RKO (cell line): ENCODE measurements at regions not wholly inside any gene's neighbourhood (a gene's known extent, or its start where the extent isn't known, plus 50 kb on each side); places are given as distances from the start of the nearest gene placed in this dataset.

Source experiments
- DNase-seq: peaks from one replicate; pipeline ENCODE4 v3.0.0-alpha.2; 2016; ENCODE audit warnings: low spot score

DNA sequence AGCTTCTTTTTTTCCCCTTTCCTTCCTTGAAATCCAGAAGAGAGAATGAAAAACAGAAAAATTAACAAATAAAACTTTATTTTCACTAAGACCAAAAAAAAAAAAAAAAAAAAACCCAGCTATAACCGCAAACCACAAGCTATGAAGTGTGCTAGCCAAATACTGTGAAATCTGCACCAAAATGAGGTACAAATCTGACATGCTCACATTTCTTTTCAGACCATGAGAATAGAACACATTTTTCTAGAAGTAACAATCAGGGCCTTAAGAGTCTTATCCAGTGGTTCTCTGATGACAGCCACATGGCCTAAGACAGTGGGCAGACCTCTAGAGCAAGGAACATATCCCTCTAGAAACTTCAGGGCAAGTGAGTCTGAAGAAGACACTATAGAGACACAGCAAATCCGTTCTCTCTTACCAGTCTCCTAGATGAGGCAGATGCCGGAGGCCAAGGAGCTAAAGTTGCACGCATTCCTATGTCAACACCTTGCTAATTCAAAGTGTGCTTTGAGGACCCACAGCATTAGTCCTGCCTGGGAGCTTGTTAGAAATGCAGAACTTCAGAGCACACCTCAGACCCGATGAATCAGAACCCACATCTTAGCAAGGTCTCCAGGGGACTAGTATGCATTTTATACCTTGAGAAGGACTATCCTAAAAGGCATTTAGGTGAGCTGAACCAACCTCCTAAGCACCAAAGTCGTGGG is 317.1 kb downstream of the MYCN start:
- no peak for DNase-seq

DNA sequence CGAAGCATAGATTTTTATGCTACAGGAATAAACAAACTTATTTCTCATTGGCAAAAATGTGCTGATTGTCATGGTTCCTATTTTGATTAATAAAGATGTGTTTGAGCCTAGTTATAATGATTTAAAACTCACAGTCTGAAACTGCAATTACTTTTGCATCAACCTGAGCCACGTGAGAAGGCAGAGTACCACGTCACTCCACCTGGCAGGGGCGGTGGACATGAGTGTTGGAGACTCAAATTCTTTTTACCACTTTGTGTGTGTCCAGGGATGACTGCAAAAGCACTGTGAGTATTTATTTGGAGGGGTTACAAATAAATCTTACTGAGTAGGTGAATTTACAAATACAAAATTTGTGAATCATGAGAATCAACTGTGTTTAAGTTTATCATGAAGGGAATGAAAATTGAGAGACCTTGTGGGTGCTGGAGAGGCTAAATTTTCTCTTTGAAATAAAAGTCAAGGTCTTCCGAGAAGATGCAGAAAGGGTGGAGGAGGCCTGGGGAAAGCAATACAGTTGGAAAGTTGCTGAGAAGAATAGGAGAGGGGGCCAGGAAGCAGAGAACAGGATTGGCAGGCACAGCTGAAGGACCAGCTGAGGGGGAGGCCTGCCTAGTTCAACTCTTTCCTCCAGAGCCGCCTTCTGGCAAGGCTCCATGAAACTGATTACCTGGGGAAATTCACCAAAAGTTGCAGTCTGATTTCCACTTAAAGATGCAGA is 316.4 kb downstream of the MYCN start:
- DNase-seq, result no peak

DNA sequence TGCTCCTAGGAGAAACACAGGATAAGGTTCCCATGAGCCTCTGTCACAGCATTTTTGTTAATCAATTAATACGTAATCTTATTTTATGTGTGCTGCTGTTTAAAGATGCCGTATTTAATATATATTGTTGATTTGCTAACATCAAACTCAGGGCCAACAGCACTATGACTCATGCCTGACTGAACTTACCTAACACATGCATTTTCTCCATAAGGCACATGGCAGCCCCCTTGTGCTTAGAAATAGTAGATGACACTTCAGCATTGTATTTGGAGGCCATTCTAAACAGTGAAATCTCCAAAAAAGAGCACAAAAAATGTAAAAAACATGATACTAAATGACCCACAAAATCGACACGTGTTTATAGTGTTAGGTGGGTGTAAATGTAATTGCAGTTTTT is 314.8 kb downstream of the MYCN start:
- DNase-seq, result no peak

DNA sequence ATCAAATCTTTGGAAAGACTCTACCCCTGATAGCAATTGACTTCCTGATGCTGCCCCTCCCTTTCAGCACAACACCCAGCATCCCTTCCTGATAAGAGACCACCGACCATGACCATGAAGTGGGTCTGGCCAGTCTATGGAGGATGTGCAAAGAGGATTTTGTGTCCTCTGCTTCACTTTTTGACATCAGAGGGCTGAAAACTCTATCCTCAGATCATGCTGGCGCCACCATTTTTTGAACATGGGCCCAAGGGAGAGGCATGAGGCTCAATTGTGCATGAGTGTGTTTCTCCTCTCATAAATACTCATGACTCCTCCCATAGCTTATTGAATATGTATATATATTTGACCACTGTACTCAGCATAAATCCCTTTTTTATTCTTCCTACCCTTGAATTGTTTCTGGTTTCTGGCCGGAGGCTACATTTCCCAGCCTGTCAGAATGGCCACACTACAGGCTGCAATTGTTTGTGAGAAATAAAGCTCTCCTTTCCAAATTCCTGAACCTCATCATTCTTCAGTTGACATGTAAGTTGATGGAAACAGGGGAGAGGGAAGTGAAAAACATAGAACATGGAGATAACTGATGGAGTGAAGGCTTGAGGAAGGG is 314.1 kb downstream of the MYCN start:
- DNase-seq, result no peak

DNA sequence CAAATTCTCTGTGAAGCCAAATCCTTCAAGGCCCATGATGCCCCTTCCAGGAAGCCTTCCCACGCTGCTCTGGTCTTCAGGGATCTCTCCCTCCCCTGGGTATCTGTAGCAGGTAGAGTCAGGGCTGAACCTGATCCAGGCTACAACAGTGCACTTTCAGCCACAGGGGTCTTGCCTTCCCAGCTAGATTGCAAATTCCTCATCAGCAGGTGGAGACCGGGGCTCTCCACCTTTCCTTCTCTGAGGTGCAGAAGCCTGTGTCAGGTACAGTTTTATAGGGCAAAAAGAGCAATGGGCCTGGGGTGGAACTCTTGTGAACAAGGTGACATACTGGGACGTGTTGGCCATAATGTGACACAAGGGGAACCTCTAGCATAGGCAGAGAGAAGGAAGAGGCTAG is 312.9 kb downstream of the MYCN start:
- no peak for DNase-seq

DNA sequence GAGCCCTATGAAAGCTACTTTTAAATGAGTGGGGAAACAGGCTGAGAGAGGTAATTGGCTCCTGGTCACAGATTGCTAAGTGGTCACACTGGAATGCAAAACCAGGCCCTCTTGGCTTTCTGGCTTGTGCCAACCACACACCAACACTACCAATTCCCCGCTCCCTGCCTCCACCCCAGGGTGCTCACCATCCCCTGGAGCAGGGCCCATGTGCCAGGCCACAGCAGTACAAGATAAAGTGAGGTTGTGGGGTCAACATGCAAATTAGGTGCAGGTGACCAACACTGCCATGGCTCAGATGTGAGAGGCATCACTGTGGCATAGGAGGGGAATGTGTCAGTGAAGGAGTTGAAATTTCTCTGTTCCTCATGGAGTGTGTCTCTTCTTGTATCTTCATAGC is 312.5 kb downstream of the MYCN start:
- DNase-seq, result no peak

DNA sequence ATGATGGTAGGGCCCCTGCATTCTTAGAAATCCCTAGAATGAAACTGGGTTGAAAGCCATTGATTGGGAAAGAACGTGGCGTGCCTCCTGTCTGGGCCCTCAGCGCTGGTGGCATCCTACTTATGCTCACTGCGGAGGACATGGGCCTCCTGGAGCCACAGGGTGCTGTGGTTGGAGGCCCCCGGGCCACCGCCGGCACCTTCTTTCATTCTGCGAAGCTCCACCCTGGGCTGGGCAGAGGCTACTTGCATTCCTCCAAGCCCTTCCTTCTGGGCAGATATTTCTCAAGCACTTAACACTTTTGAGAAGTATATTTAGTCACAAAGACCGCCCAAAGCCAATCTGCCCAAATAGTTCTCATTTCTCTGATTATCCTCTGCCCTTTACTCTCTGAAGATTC is 311.9 kb downstream of the MYCN start:
- DNase-seq, result no peak

DNA sequence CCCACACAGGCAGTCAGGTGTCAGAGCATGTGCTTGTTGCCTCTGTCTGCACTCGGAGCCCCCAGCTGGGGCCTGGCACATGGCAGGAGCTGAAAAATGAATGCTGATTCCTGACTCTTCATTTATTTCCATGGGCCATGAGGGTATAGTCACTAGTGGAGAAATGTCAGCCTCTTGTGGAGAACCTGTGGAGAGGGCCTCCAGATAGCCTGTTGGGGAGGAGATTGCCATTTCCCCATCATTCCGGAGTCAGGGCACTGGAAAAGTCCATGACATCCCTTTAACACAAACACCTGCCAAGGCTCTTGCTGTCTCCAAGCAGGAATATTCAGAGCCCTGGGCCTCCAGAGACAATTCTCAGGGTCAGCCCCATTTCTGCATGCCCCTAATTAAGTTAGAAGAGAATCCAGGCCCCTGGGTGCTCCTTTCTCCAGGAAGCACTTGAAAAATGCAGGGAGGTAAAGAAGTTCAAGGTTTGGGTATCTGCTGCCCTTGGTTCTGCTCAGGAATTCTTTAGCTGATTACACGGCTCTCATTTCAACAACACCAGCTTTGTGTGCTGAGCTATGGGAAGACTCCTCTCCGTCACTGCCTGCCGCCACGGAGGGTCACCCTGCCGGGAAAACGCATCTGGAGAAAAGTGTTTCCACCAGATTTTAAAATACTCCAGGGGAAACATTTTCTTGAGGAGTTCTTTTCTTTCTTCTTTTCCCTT is 311.3 kb downstream of the MYCN start:
- DNase-seq, result no peak

DNA sequence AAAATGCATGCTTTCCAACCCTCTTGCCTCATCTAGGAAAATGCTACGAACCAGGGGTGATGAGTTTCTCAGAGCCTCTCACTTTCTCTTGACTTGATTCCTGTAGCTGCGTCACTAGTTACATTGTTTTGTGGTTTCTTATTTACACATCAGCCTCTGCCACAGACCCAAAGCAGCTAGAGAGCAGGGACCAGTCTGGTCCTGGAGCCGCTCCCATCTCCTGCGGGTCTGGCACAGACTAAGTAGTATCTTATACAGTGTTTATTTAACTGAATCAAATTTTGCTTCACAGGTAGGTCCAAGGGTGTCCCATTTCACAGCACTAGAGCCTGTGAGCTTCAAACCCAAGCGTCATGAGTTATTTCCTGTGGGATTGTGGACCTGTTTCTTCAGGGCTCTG is 310.5 kb downstream of the MYCN start:
- no peak for DNase-seq

DNA sequence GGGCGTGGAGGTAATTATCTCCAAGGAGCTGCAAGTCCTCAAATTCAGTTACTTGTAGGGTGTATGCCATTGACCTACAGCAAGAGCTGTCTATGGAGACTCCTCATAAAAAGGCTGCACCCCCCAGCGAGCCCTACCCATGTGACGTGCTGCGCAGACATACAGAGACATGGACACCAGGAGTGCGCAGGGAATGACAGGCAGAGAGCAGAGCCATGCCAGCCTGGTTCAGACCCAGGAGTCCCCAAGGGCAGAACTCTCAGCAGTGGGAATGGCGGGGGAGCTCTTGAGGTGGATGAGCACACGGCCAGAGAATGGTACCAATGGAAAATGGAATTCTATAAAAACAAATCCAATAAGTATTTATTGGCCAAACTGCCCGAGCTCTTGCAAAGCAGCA is 310.1 kb downstream of the MYCN start:
- no peak for DNase-seq

DNA sequence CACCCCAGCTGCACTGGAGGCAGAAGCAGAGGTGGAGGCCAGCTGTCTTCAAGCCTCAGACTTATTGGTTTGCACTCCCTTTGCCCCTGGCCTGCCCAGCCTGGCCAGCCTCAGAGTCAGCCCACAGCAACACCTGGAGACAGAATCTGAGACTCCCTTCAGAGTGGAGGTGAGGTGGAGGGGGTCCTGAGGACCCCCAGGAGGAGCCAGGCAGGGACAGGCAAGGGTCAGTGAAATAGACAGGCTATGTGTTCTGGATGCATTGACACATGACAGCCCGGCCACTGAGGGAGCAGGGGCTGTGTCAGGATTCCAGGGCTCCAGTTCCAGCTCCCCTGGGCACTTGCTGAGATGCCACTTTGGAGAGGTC is 309.7 kb downstream of the MYCN start:
- DNase-seq, result no peak

DNA sequence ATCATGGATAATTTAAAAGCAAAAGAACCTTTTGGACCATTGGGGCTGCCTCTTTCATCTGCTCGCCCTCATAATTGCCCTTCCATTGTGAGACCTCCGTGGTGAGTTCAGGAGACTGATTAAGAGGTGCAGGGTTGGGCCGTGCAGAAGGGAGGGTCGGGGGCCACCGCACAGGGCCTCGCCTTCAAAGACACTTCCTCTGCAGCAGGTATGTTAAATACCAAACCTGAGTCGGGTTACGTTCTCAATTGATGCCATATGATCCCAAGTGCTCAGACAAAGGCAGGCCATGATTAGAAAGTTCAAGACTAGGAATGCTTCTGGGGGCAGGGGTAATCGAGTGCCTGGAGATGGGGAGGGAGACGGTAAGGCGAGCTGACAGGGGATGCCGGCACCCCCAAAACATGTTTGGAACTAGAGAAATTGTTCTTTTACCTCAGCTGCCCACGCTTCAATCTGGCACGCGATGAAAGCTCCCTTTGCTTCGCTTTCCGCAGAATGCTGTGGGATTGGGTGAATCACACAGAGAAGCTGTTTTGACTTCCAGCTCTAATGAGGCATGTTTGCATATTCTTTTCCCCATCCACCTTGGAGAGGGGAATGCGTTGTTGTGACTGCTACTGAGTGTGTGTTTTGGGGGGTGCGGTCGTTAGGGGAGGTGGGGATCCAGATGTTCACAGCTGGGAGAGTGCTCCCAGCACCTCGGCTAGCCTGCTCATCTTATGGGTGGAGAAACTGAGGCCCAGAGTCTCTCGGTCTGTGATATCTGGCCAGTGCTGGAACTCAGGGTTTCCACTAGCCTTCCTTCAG is 309.1 kb downstream of the MYCN start:
- no peak for DNase-seq

DNA sequence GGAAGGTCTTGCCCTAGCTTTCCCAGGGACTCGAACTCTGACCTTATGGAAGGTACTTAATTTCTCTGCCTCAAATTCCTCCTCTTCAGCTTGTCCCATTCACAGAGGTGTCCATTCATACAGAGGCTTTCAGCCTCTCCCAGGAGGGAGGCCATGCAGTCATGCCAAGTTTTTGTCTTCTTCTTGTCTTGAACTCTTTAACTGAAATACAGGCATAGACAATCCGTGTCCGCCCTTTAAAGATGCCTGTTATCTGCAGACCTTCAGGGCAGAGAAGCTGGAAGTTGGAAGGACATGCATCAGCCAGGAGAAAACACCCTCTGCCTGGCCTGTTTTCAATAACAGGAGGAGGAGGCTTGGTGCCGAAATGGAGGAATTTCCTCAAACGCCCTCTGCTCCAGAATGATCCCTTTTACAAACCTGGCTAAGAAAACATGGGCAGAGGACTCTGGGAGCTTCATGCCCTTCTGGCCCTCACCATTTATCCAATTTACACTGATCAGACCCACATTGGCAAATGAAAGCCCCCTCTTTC is 308.3 kb downstream of the MYCN start:
- no peak for DNase-seq

DNA sequence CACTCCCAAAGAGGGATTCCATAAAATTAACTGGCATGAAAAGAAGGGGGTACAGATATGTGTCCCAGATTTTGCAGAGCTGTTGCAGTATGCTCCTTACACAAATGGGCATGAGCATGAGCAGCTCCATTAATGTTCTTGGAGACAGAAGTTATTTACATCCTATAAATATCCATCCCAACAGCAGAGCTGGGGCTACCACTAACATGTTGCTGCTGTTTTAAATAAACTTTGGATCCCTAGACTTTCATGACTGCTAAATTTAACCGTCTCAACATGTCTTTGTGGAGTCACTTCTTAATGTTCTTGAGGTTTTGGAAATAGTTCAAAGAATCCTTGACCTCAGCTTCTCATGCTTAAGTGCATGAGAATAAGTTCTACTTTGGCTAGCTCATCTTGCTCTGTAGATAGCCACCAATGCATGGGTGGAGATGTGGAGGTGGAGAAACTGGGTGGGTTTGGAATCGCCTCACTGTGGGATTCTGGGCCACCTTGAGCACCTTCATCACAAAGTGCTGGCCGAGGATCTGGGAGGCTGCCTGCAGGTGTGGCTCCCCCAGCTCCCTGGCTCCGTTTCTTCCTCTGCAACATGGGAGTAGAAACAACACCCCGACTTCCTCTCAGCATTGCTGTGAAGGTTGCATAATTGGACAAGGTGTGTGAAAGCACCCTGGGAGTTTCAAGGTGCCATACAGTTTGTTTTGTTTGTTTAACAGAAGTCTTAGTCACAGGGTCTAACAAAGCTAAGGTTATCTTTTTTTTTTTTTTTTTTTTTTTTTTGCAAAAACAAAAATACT is 307.2 kb downstream of the MYCN start:
- no peak for DNase-seq

DNA sequence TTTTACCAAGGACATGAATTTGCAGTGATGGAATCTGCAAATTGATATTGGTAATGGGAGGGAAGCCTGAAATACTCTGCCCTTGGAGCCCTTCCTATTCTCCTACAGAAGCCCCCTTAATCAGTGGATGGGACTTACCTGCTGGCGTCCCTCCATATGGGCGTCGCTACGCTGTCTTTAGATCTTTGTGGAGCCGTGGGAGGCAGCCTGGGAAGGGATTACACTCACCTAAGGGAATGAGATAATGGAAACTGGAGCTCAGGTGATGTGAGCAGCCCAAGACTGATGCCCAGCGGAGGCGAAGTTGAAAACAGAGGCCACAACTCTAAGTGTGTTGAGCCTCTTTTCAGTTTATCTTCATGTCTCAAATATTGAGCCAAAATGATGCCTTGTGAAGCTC is 306.6 kb downstream of the MYCN start:
- DNase-seq, result no peak

DNA sequence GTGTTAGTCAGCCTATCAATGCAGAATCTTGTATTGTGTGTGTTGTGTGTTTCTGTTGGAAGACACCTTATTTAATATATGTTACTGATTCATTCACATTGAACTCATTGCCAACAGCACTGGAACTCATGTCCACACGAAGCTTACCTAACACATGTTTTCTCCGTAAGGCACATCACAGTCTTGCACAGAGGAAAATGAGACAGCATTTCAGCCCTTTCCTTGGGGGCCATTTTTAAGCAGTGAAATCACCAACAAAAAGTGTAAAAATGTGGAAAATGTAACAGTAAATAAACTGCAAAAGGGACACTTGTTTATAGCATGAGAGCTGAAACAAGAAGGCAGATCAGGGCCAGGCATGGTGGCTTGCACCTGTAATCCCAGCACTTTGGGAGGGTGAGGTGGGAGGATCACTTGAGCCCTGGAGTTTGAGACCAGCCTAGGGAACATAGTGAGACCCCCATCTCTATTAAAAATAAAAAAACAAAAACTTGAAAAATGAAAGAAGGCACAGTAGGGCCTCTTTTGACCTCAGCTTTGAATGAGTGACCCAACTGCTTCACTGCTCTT is 306.0 kb downstream of the MYCN start:
- no peak for DNase-seq

DNA sequence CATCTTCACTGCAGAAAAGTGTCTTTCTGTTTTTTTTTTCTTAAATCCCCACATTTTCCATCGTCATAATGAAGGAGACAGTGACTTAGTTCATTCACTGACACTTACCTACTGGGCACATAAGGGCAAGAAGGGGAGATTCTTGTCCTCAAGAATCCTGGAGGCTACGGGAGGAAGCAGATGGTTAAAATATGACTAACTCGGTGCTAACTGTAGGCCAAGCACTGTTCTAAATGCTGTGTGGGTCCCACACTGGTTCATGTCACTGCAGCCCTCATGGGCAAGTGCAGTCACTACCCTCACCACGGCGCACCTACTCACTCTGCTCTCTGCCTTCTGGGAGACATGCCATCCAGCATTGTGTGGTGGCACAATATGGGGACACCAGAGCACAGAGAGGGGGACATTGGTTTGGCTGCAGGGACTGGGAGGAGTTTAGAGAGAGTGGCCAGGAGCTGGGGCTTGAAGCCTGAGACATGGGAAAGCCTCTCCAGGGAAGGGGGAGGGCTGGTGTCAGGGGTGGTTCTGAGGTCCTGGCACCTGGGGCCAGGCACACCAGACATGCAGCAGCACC is 305.2 kb downstream of the MYCN start:
- DNase-seq, result no peak

DNA sequence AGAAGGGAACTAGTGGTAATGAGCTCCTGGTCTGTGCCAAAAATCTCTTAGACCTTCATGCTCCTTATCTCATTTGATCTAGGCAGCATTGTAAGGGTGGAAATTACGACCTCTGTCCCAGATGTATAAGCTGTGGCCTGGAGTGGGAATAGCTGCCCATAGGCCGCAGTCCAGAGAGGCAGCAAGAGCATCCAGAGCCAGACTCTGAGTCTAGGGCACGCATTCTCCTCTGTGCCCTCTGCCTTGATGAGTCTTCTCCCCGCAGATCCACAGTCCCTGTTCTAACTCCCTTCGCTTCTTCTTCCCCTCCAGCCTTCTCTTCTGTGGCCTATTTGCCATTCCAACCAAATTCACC is 304.6 kb downstream of the MYCN start:
- DNase-seq, result no peak

DNA sequence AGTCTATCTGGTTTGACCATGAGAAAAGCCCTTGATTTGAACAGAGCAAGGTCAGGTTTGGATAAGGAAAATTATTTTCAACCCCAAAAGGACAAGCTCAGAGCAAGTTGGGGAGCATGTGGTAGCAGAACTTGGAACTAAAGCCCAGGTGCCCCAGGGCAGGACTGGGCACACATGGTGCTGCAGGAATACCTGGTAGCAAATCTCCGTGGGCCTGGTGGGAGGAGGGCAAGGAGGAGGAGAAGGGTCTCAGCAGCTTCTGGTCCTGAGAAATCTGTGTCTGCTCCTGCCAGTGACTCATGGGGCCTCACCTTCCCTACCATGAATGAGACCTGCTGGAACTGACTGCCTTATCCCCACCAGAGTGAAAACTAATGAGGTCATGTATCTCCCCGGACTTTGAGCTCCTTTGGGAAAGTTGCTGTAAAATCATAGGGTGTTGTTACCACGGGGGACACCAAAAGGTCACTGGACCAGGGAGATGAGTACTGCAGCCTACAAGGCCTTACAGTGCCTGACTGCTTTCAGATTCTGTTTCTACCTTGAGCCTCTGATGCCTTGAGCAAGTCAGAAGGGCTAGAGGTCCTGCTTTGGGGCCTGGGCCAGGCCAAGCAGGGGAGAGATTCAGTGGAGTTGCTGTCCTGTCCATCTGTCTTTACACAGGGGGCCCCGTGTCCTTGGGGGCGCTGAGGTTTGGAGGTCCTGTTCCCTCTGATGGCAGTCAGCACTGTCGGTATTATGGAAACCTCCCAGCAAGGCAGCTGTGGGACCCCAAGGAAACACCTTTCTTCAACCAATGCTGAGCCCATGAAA is 304.0 kb downstream of the MYCN start:
- DNase-seq, result no peak
